ENCODE measurements at regions not wholly inside any gene's neighbourhood (a gene's known extent, or its start where the extent isn't known, plus 50 kb on each side); places are given as distances from the start of the nearest gene placed in this dataset.

DNA sequence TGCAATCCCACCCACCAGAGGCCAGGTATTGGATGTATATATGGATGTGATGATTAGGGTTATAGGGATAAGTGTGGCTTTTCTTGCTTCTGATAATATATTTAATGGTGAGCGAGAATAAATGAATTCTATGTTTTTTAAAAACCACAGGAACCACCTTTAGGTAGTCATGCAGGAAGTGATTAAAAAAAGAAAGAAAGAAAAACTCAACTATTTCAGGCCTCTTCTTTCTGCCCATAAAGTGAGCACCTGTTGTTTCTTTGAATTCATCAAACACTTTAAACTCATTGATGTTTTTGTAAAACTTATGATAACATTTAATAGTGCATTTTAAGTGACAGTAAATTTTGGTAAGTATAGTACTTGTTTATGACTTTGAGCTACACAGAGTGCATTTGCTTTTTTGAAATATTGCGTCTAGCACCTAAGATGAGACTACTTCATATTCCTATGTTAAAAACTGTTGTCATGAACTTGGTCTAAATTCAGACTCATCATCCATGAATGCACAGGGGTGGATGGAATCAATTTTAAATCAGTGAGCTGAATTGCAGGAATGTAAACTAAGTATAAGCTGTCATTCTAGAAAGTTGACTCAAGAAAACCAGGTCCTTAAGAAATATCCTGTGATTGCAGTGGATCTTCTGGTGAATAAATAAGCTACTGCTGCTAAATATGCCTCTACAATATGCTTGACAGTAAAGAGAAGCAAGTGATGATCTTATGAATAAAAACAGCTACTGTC, 764.4 kb upstream of the NECTIN3 start:
- Histone ChIP-seq H2AK5ac (ENCODE audit: insufficient read length, low read length) (no peak overlapping the region), H4K5ac (ENCODE audit: insufficient read length, low read depth, low read length) (no peak overlapping the region), H3T11ph (ENCODE audit: low read length) (no peak overlapping the region), H3K4me1 (ENCODE audit: insufficient read depth, low read length) (no peaks in the 10 kb centered on the region), H3K79me2 (ENCODE audit: insufficient read depth, low read length) (no peaks in the 10 kb centered on the region), H2BK5ac (ENCODE audit: insufficient read length, low read length) (no peak overlapping the region), H3K27me3 (ENCODE audit: insufficient read depth, low read length) (no peaks in the 10 kb centered on the region), H3K56ac (ENCODE audit: insufficient read length, low read depth, low read length) (no peak overlapping the region), H3K23me2 (ENCODE audit: insufficient read length, low read depth, low read length, poor library complexity, severe bottlenecking) (no peaks in the 10 kb centered on the region), H3K9me3 (ENCODE audit: control insufficient read depth, low read depth, low read length) (no peaks in the 10 kb centered on the region), H2BK15ac (ENCODE audit: low read depth, low read length) (no peak overlapping the region), H3K4me2 (ENCODE audit: insufficient read depth, insufficient read length, low read length) (no peak overlapping the region), H3K4ac (ENCODE audit: low read depth, low read length) (no peak overlapping the region), H3K23ac (ENCODE audit: insufficient read length, low read depth, low read length) (no peak overlapping the region), H2AFZ (ENCODE audit: low read length) (no peak overlapping the region), H4K91ac (ENCODE audit: insufficient read length, low read depth, low read length) (no peak overlapping the region), H3K14ac (ENCODE audit: insufficient read depth, low read length) (no peak overlapping the region), H3K18ac (ENCODE audit: insufficient read length, low read depth, low read length) (no peak overlapping the region), H2BK20ac (ENCODE audit: low read depth, low read length, poor library complexity, severe bottlenecking) (no peak overlapping the region), H4K20me1 (ENCODE audit: control insufficient read depth, insufficient read depth, insufficient read length) (no peaks in the 10 kb centered on the region), H2BK12ac (ENCODE audit: insufficient read length, low read depth, low read length) (no peak overlapping the region), H2BK120ac (ENCODE audit: low read depth, low read length, poor library complexity, severe bottlenecking) (no peak overlapping the region), H4K8ac (replicated peaks; ENCODE audit: insufficient read length, low read depth, low read length) (no peak overlapping the region), H3K27ac (ENCODE audit: insufficient read length, low read depth, low read length) (no peak overlapping the region), H3K9ac (ENCODE audit: extremely low read depth, insufficient read length, low read length) (no peak overlapping the region), H3K79me1 (ENCODE audit: insufficient read depth, low read depth, low read length, poor library complexity, severe bottlenecking) (no peaks in the 10 kb centered on the region)
- TF ChIP-seq CTCF (conservative IDR thresholded peaks at IDR 0.05), result no peak
- WGBS (ENCODE audit: extremely low coverage, insufficient read length, low lambda C conversion rate), result no CpG with 5 or more reads among the region's 2 CpGs
- DNase-seq, result no peak
- Mint-ChIP-seq H3K36me3 (ENCODE audit: insufficient read depth in 1 of 3, low read depth in 3 of 3) (no peaks in the 10 kb centered on the region; a peak in 1 of 7 replicates), H3K27ac (no peak overlapping the region), H3K4me1 (no peaks in the 10 kb centered on the region), H3K4me3 (no peak overlapping the region), H3K9me3 (no peaks in the 10 kb centered on the region), H3K27me3 (ENCODE audit: low read depth) (no peaks in the 10 kb centered on the region)

Data from H9 (cell line).